ENCODE measurements at regions not wholly inside any gene's neighbourhood (a gene's known extent, or its start where the extent isn't known, plus 50 kb on each side); places are given as distances from the start of the nearest gene placed in this dataset.

GRCh38 chr17:31609996-31610910 is 218.8 kb downstream of the RAB11FIP4 start:
- no peak for ATAC-seq (ENCODE audit: low read depth)
- Histone ChIP-seq H3K4me3 (ENCODE audit: control extremely low read depth in 1 of 5, extremely low read depth in 1 of 5, insufficient read depth in 1 of 5, low read depth in 2 of 5, low read length in 4 of 5) (no peak overlapping the region), H3K4me2 (replicated peaks; ENCODE audit: low read depth, low read length, poor library complexity, severe bottlenecking) (no peak overlapping the region), H3K27ac (ENCODE audit: low read length in 2 of 2) (no peak overlapping the region), H3K9ac (ENCODE audit: low read length) (no peak overlapping the region), H3K36me3 (replicated peaks in 1 of 2; ENCODE audit: control extremely low read depth in 1 of 2, control insufficient read depth in 1 of 2, extremely low read depth in 1 of 2, insufficient read depth in 2 of 2, low read length in 1 of 2) (no peaks in the 10 kb centered on the region), H4K20me1 (ENCODE audit: control insufficient read depth, insufficient read depth, low read length, poor library complexity, severe bottlenecking) (no peaks in the 10 kb centered on the region), H3K27me3 (replicated peaks in 1 of 4; ENCODE audit: control extremely low read depth in 1 of 4, control insufficient read depth in 3 of 4, insufficient read depth in 4 of 4, low read length in 3 of 4) (no peaks in the 10 kb centered on the region), H3K9me3 (ENCODE audit: control extremely low read depth in 1 of 3, control insufficient read depth in 2 of 3, insufficient read depth in 1 of 3, low read length in 2 of 3) (no peaks in the 10 kb centered on the region), H3K4me1 (ENCODE audit: control insufficient read depth in 2 of 2, insufficient read depth in 2 of 2, low read length in 2 of 2) (no peaks in the 10 kb centered on the region), H2AFZ (ENCODE audit: insufficient read depth, low read depth, low read length, poor library complexity, severe bottlenecking) (no peak overlapping the region), H3K79me2 (ENCODE audit: control insufficient read depth, insufficient read depth, low read length) (no peaks in the 10 kb centered on the region)
- no peaks in the 10 kb centered on the region for H3K4me1 Mint-ChIP-seq
- peaks cover 9% of the 10 kb centered on the region for H3K27me3 Mint-ChIP-seq
- H3K4me3 Mint-ChIP-seq = no peak overlapping the region
- intact Hi-C loops (cut with micrococcal nuclease) = no loop called here
- H3K27ac Mint-ChIP-seq = no peak overlapping the region
- ChIA-PET CTCF (no interaction called here), POLR2A (no interaction called here)
- 87% methylated on average over 4 of the region's 6 CpGs for WGBS (ENCODE audit: insufficient coverage)
- no peaks in the 10 kb centered on the region for H3K9me3 Mint-ChIP-seq (ENCODE audit: insufficient read depth)
- TF ChIP-seq EZH2 (IDR thresholded peaks at IDR 0.05; ENCODE audit: borderline replicate concordance, insufficient read depth, low read depth, low read length, poor library complexity, severe bottlenecking) = no peak
- no peak for TF ChIP-seq CTCF (IDR thresholded peaks at IDR 0.05)
- DNase-seq = no peak

DNA sequence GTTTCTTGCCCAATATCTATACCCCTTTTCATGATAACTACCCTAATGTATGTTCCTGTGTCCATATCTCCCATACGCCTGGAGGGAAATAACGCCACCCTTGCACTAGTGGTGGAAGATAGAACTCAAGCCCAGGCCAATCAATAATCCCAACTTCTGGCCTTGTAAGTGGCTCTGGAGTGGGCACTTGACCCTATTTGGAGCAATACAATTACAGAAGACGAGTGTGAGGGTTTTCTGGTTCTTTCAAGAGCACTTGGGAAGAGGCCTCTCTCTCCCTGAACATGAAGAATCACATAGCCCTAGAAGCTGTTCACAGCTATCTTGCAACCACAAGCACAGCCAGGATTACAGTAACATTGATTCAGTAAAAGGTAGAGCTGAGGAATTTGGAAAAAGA is 217.9 kb downstream of the RAB11FIP4 start:
- Mint-ChIP-seq H3K4me3 (no peak overlapping the region), H3K9me3 (ENCODE audit: insufficient read depth) (no peaks in the 10 kb centered on the region), H3K27ac (no peak overlapping the region), H3K4me1 (no peaks in the 10 kb centered on the region), H3K27me3 (peaks cover 7% of the 10 kb centered on the region)
- no peaks in the 10 kb centered on the region for H4K20me1 ChIP-seq (ENCODE audit: control insufficient read depth, insufficient read depth, low read length, poor library complexity, severe bottlenecking)
- ChIA-PET POLR2A (no interaction called here), CTCF (no interaction called here)
- DNase-seq (no peak), ATAC-seq (ENCODE audit: low read depth) (no peak)
- intact Hi-C loops (cut with micrococcal nuclease) = no loop called here
- no peaks in the 10 kb centered on the region for H3K4me1 ChIP-seq (ENCODE audit: control insufficient read depth in 2 of 2, insufficient read depth in 2 of 2, low read length in 2 of 2)
- H3K27me3 ChIP-seq (replicated peaks in 1 of 4; ENCODE audit: control extremely low read depth in 1 of 4, control insufficient read depth in 3 of 4, insufficient read depth in 4 of 4, low read length in 3 of 4) = no peaks in the 10 kb centered on the region
- no peak overlapping the region for H3K9ac ChIP-seq (ENCODE audit: low read length)
- H3K9me3 ChIP-seq (ENCODE audit: control extremely low read depth in 1 of 3, control insufficient read depth in 2 of 3, insufficient read depth in 1 of 3, low read length in 2 of 3) = no peaks in the 10 kb centered on the region
- no peak overlapping the region for H2AFZ ChIP-seq (ENCODE audit: insufficient read depth, low read depth, low read length, poor library complexity, severe bottlenecking)
- no peaks in the 10 kb centered on the region for H3K36me3 ChIP-seq (replicated peaks in 1 of 2; ENCODE audit: control extremely low read depth in 1 of 2, control insufficient read depth in 1 of 2, extremely low read depth in 1 of 2, insufficient read depth in 2 of 2, low read length in 1 of 2)
- no peak overlapping the region for H3K27ac ChIP-seq (ENCODE audit: low read length in 2 of 2)
- H3K4me2 ChIP-seq (replicated peaks; ENCODE audit: low read depth, low read length, poor library complexity, severe bottlenecking) = no peak overlapping the region
- no peaks in the 10 kb centered on the region for H3K79me2 ChIP-seq (ENCODE audit: control insufficient read depth, insufficient read depth, low read length)
- TF ChIP-seq EZH2 (IDR thresholded peaks at IDR 0.05; ENCODE audit: borderline replicate concordance, insufficient read depth, low read depth, low read length, poor library complexity, severe bottlenecking) = no peak
- no peak overlapping the region for H3K4me3 ChIP-seq (ENCODE audit: control extremely low read depth in 1 of 5, extremely low read depth in 1 of 5, insufficient read depth in 1 of 5, low read depth in 2 of 5, low read length in 4 of 5)
- no CpG with 5 or more reads among the region's 3 CpGs for WGBS (ENCODE audit: insufficient coverage)
